ENCODE measurements at regions not wholly inside any gene's neighbourhood (a gene's known extent, or its start where the extent isn't known, plus 50 kb on each side); places are given as distances from the start of the nearest gene placed in this dataset.
"Not testable (repeated sequence)": the region's sequence is repeated elsewhere in the genome, so short reads cannot be mapped to it uniquely, and the experiment has no call there.

GRCh38 chr9:97096793-97097192 is 57.9 kb upstream of the CTSV start:
- no peak for DNase-seq

- not testable (repeated sequence) for DNase-seq
Observed at GRCh38 chr9:97089361-97089760, 50.4 kb upstream of the CTSV start.
